HG02763 (cell line): ENCODE measurements at regions not wholly inside any gene's neighbourhood (a gene's known extent, or its start where the extent isn't known, plus 50 kb on each side); places are given as distances from the start of the nearest gene placed in this dataset.

ENCODE experiments used
- ATAC-seq: cut with Tn5 transposase; IDR thresholded peaks from one replicate; pipeline ENCODE4 v1.9.1; 2021; ENCODE audit warnings: mild to moderate bottlenecking, moderate library complexity; ENCODE audit not compliant: unreplicated experiment

DNA sequence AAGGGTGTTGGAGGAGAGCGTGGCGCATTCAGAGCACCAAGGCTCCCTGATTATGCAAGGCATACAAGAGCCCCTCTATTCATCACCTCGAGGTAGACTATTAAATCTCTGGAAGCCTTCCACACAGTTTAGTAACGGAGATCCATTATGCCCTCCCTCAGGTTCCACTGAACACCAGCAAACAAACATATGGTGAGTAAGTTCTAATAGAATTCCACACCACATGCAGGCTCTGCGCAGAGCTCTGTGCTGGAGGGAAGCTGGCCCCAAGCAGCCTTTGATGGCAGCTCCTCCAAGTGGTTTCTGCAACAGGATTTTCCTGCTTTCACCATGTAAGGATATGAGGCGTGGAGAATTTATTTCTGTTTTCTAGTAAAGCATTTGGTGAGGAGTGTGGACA lies 238.6 kb downstream of the C1D start:
- no peak for ATAC-seq

DNA sequence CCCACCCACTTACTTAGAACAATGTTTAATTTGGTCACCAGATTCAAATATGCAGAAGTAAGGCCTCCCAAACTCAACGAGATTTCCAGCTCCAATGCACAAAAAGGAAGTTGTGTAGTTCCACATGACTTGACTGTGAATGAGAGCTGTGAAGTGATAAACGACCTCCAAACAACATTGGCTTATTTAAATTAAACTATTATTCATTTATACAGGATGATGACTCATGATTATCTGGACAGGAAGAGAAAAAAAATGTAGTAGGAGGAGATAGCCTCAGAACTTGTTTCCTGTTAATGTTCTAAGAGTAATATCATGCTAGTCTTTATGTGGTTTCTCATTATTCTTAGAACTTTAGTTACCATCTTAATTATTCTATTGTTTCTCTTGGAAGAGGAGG lies 237.3 kb downstream of the C1D start:
- no peak for ATAC-seq

DNA sequence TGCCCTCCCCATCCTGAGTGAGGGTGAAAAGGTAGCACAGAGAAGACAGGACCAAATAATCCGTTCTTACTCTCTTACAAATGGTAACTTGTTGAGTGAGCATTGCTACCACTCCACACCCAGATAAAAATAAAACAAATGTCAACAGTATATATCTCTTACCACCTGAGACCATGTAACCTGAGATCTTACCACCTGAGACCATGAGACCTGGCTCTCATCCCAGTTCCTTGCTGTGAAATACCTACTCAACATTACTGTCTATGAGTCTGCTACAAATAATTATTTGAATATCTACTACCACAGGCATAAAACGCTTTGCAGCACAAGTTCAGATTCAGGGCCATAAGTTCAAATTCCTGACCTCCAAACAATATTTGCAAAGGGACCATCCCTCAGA lies 234.7 kb downstream of the C1D start:
- ATAC-seq, result no peak

DNA sequence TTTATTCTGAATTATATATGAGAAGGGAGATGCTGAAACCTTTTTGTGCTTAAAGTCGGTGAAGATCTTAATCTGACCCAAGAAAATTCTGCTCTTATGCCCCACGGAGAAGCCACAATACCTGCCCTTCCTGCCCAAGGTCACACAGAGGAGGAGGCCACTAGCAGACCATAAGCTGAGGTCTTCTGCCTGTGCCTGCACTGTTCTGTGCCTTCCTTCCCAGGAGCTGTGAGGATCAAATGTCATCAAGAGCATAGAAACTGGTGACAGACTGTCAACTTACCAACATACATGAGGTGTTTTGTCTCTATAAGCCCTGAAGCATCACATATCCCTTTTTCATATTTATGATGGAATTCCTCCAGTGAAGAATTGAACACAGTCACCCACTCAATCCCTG lies 233.3 kb downstream of the C1D start:
- ATAC-seq, result no peak

DNA sequence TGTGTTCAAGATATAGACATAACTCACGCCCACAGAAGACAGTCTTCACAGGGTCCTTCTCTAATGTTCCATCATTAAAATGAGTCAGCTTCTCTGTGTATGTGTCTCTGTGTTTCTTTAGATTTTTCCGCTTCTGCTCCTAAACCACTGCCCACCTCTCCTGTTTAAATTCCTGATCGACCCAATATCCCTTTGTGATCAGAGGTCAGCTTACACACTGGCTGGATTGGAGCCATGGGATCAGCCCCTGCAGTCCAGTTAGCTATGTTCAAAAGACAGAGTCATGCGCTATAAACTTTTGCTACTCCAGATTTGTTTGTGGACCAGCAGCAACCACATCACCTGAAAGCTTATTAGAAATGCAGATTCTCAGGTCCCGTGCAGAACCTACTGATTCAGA lies 229.2 kb downstream of the C1D start:
- ATAC-seq, result no peak

DNA sequence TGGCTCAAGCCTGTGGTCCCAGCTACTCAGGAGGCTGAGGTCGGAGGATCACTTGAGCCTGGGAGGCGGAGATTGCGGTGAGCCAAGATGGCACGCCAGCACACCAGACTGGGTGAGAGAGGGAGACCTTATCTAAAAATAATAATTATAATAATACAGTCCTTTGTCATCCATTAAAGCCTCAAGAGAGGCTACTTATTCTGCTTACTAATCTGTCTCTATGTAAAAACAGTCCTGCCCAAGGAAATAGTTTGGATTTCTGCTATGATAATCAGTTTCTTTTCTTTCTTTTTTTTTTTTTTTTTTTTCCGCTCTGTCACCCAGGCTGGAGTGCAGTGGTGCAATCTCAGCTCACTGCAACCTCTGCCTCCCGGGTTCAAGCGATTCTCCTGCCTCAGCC lies 228.3 kb downstream of the C1D start:
- no peak for ATAC-seq

DNA sequence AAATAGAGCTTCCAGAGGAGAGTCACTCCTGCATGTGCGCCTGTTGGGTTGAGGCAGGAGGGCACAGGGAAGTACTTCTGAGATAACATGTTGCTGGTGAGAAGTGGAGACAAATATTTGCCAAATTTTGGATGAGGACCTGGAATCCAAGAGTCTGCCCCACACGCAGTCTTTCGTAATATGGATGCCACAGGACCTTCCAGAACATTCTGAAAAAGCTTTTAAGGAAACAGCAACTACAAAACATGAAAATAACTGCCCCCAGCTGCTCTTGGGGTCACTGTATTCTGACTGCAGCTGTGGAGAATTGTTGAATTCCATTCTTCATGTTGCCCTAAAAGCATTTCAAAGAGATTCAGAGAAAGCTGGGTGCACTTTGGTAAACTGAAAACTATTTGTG lies 227.5 kb downstream of the C1D start:
- no peak for ATAC-seq

DNA sequence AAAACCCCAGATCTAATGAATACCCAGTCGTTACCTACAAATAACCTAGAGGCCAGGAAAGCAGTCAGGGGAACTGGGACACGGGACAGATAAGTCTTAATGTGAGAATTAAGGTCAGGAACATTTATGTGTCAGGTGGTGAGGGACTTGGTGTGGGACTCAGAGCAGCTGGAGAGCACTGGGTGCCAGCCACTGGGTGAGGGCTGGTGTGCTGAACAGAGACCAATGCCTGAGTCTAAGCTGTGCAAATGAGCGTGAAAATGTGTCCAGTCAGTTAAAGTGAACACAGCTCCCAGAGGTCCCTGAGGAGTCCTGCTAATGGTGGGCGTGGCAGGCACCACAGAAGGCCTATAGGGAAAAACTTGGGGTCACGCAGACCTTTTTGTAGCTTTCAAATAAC lies 225.9 kb downstream of the C1D start:
- no peak for ATAC-seq

DNA sequence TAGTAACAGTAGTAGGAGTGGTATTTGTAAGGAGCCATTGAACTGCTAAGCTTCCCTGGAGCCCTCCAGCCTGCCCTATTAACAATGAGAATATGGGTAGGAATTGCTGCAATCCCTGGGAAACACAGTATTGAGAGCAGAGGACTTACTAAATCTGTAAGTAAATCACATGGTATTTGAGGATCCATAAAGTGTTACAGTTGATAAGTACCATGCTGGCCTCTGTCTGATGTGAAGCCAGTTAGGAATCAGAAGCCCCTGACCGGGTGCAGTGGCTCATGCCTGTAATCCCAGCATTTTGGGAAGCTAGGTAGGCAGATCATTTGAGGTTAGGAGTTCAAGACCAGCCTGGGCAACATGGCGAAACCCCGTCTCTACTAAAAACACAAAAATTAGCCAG lies 224.6 kb downstream of the C1D start:
- no peak for ATAC-seq

DNA sequence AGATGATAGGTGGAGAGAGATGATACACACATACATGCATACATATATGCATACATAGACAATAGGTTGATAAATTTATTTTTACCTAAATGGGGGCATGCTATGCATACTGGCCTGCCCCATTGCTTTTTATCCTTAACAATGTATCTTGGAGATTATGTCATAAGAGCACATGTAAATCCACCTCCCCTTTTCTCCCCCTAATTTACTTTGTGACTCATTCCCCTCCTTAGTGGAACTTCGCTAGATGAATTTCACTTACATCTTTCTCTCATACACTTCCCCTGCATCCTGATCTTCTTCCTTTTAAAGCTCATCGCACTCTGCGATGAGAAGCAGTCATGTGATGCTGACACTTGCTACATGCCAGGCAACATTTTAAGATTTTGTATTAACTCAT lies 223.6 kb downstream of the C1D start:
- ATAC-seq, result no peak

DNA sequence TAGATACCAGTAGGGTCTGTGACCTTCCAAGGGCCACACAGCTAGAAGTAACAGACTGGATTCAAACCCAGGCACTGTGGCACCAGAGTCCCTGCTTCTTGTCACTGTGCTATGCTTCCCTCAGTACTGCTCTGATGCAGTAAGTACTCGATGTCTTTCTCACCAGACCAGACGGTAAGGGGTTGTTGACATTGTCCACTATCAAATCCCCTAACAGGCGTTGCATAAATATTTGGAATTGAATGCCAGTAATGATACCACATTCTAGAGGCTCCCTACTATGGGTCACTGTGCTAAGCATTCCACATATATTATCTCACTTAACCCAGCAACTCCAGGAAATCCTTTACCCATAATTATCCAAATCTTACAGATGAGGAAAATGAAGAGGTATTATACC lies 223.1 kb downstream of the C1D start:
- ATAC-seq, result no peak

DNA sequence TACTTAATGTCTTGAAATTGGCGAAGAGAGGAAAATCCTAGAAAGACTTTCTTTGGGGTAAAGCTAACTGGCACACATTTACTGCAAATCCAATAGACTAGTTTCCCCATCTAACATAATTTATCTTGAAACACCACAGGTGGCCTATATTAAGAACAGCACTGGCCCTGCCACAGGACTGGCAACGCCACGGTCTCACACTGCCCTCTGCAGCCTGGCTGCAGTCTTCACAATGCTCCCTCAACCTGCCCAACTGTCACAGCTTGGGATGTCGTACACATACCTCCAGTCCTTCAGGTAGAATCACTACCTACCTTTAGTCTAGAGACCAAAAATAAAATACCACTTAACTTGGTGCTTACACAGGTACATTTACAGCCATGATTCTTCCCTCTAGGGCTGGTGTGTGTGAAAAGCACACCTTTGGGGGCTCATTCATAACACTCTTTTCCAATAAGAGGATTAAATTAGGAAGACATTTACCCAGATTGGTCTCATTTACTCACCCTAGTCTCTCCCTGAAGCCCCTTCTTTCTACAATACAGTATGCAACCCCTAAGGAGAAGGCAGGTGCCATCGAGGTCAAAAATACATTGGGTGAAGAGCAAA lies 222.2 kb downstream of the C1D start:
- peak; percentile 51 for ATAC-seq

DNA sequence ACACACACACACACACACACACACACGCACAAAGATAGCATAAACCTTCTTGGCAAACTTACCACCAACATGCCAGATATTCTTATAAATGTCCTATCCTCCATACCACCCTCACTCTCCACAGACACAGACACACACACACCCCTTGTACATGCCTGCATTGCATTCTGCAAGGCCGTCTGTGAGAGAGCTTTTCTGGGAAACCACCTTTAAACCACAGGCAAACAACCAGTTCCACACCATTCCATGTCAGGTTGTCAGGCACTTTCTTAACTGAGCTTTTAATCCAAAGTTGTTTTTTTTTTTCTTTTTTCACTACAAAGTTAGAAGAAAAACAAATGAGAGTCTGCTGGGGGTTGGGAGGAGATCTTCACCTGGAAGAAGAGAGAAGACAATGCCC lies 221.1 kb downstream of the C1D start:
- no peak for ATAC-seq

DNA sequence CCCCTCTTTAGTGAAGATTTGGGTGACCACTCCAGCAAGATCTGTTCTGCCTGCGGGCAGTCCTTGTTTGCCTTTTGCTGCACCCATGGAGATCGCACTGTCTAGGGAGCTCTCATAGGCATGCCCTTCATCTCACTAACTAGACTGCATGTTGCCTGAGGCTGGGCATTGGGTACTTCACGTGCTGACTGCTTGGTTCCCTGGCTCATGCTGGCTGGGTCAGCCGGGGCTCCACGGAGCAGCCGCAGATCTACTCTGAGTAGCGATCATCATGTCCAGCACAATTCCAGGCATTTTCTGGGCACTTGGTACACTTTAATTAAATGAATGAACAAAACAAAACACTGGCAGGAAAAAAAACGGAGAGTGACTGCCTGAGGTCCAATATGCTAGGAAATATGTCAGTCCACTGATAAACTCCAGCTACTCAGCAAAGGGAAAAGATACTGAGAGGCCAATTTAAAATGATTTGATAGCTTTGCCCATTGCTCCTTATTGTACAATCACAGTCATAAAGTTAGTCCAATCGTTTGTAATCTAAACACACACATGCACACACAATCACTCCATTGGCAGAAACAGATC lies 220.3 kb downstream of the C1D start:
- no peak for ATAC-seq

DNA sequence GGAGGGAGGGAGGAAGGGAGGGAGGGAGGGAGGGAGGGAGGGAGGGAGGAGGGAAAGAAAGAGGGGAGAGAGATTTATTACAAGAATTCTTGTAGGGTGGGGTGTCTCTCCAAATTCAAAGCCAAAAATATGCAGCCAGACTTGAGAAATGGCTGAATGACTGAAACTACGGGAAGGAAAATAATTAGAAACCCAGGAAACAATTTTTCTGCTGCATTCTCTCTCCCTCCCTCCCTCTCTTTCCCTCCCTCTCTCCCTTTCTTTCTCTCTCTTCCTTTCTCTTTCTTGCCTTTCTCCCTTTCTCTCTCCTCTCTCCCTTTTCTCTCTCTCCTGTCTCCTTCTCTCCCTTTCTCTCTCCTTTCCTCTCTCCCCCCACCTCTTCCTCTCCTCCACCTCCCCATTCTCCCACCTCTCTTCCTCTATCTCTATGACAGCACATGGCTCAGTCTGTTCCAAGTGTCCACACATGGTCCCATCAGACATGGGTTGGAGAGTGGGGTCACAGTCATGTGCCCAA lies 218.7 kb downstream of the C1D start:
- no peak for ATAC-seq

DNA sequence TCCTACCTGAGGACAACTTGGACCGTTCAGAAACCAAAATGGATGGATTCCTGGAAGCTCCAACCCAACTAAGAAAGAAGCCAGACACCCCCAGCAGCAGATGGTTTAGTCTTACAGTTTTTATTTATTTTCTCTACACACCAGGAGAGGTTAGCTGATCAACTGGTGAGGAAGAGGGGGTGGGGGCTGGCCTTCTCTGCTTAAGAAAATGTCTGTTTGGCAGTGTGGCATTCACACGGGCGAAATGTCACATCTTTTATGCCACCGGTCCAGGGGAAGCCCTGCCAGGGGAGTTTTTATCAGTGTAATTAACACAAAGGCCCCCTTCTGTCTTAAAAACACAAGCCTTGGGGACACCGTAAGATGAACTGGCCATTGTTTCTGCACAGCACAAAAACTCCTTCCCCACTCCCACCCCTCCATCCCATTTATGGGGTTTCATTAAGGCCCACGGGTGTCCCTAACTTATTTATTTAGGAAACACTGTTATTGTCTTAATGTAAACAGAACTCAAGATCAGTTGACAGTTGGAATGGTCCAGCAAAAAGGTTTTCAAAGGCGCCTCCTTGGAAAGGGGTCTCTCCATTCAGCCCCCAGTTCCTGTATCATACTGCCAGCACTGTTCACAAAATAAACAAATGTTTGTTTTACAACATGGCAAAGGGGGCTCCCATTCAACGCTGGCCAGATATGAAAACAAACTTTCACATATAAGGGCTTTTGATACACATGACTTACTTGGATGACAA lies 217.0 kb downstream of the C1D start:
- no peak for ATAC-seq

DNA sequence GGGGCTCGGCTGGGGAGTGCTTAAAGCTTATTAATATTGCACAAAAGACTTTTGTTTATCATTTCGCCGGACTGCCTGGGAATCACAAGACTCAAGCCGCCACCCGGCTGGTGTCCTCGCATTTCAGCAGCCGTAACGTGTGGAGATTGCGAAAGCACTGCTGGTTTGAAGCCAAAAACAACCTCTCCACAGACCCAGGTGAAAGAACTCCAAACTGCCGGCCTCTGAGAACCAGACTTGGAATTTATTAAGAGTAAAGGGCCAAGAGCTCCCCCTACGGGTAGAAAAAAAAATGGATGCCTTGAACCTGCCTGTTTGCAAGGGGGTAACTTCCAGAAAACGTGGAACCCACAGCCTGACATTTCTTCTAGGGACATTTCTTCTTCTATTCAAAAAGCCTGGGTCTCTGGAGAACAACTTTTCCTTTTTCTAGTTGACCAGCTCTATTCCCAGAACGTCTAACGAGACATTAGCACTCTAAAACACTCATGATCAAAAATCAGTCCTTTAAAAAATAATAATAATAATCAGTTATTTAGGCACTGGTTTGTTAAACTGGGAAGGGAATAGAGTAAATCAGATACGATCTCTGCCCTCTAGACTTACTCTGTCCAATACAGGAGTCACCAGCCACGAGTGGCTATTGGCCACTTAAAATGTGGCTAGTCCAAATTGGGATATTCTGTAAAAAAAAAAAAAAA lies 216.3 kb downstream of the C1D start:
- no peak for ATAC-seq

DNA sequence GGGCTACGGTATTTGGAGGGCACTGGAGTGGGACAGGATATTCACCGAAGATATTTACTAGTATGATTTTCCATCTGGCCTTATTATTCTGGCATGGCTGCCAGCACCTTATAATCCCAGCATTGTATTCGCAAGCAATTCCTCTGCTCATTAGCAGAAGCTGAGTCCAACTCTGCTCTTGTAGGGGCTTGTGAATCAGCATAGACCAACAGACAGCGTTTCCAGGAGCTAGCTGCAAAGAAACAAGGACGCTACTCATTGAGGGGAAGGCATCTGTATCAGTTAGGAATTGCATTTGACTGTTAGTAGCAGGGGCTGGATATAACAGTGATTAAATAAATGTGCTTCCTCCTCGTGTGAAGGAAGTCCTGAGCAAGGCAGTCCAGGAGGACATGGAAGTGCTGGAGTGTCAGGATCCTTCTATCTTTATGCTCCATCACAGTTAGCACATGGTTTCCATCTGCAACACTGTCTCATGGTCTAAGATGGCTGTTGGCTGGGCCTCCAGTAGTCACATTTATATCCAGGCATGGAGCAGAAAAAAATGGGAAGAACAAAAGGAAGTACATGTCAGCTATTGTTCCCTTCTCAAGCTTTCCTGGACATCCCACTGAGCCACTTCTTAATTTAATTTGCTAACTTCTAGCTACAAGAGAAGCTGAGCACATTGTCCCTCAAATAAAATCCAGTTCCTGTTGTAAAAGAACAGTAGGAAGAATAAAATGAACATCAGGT lies 214.1 kb downstream of the C1D start:
- no peak for ATAC-seq

DNA sequence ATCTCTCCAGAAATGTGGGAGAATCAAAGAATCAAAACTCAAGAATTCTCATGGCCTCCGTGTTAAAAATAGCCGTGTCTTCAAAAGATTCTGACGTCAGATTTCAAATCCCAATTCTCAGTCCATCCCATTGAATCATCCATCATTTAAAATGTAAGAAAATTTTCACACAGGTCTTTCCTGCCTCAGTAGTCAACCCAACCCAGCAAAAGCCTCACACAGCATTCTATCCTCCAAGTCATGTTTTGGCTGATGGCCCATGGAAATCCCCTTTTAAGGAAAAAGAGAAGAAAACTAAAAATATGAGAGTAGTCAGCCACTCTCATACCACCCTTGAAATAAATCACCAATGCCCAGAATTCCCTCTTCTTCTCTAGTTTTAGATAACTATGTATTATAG lies 211.8 kb downstream of the C1D start:
- no peak for ATAC-seq

DNA sequence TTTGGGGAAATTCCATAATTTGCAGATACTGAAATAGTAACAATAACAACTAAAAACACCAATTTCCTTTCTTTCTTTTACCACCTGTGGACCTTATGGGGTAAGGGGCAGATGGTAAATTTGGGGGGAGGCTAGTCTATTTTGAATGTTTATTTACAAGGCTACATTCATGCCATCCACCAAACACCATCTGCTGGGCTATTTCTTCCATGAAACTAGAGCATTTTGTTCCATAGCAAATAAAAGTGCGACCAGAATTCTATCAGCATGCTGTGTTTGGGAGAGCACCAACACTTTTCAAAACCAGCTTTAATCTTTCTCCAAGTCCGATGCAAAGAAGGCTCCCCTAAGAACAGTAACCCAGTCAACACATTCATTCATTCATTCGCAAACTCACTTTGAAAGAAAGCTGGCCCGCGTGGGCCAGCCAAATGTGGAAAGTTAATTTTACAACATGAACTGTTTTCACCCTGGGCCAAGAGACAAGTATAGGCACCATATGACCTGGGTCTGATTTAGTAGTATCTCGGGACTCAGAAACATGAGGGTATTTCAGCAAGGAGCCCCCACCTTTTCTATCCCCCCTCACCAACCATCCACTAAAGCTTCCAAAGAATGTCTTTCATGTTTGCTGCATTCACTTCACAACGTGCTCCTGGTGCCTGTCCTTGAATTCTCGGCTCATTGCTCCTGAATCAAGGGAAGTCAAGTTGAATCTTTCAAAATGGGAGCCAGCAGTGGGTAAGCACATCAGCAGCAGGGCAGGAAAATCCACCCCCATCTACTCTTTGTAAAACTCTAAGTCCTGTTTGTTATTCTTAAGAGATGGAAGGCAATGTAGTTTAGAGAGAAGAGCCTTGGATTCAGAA lies 210.6 kb downstream of the C1D start:
- no peak for ATAC-seq
